DND-41 (cell line): ENCODE measurements at regions not wholly inside any gene's neighbourhood (a gene's known extent, or its start where the extent isn't known, plus 50 kb on each side); places are given as distances from the start of the nearest gene placed in this dataset.

Source experiments
- ATAC-seq: fragments of 200-7000 bp; cut with Tn5 transposase; 3 replicates; pipeline ENCODE4 v1.9.1; 2021; ENCODE audit warnings: low read depth; ENCODE audit not compliant: insufficient read depth
- DNase-seq: peaks from one replicate; pipeline ENCODE4 v3.0.0-alpha.2; 2020
- H2AFZ ChIP-seq: 2 replicates; pipeline ENCODE4 v1.6.0; 2012; ENCODE audit warnings: low read depth, low read length
- H3K27ac ChIP-seq: 2 replicates; pipeline ENCODE4 v1.5.1; 2012; ENCODE audit warnings: low read length, inconsistent platforms
- H3K27me3 ChIP-seq: fragments of 200-600 bp; sonication (generic); 2 replicates; pipeline ENCODE4 v1.6.0; 2012; ENCODE audit warnings: low read length, mild to moderate bottlenecking, inconsistent platforms; ENCODE audit not compliant: insufficient read depth, poor library complexity
- H3K36me3 ChIP-seq: 2 replicates; pipeline ENCODE4 v1.5.1; 2012; ENCODE audit warnings: low read length, inconsistent platforms; ENCODE audit not compliant: insufficient read depth
- H3K4me1 ChIP-seq: 2 replicates; pipeline ENCODE4 v1.5.1; 2012; ENCODE audit warnings: mild to moderate bottlenecking, low read length; ENCODE audit not compliant: insufficient read depth
- H3K4me2 ChIP-seq: 2 replicates; pipeline ENCODE4 v1.6.0; 2012; ENCODE audit warnings: mild to moderate bottlenecking, moderate library complexity, low read length, inconsistent platforms; ENCODE audit not compliant: insufficient read depth
- H3K4me3 ChIP-seq, 2 experiments: fragments of 200-600 bp in 1 of 2; shearing (Covaris generic) in 1 of 2; 2 replicates each; pipeline ENCODE4 v1.5.1; 2012 to 2016; ENCODE audit warnings: inconsistent platforms in 2 of 2, low read length in 2 of 2, mild to moderate bottlenecking in 2 of 2, low read depth in 1 of 2, moderate library complexity in 1 of 2
- H3K79me2 ChIP-seq: 2 replicates; pipeline ENCODE4 v1.6.0; 2012; ENCODE audit warnings: low read length, inconsistent platforms; ENCODE audit not compliant: insufficient read depth
- H3K9ac ChIP-seq: 2 replicates; pipeline ENCODE4 v1.6.0; 2012; ENCODE audit warnings: low read depth, mild to moderate bottlenecking, inconsistent platforms, low read length, moderate library complexity
- H3K9me3 ChIP-seq: 2 replicates; pipeline ENCODE4 v1.5.1; 2012; ENCODE audit warnings: low read length, moderate library complexity, mild to moderate bottlenecking, inconsistent platforms; ENCODE audit not compliant: insufficient read depth, severe bottlenecking
- H4K20me1 ChIP-seq: 2 replicates; pipeline ENCODE4 v1.6.0; 2012; ENCODE audit warnings: low read length; ENCODE audit not compliant: insufficient read depth
- EZH2 ChIP-seq: IDR thresholded peaks from 3 replicates; pipeline ENCODE4 v1.6.1; 2012; ENCODE audit warnings: borderline replicate concordance, low read depth, mild to moderate bottlenecking, moderate library complexity, low read length, inconsistent platforms; ENCODE audit not compliant: severe bottlenecking
- TF ChIP-seq, protein P1 (sequence below): IDR thresholded peaks from 2 replicates; pipeline ENCODE4 v1.5.1; 2012; ENCODE audit warnings: borderline replicate concordance, low read length, moderate library complexity, mild to moderate bottlenecking; ENCODE audit not compliant: poor library complexity, severe bottlenecking; ENCODE audit errors: extremely low read depth

- Histone ChIP-seq H3K4me1 (no peaks in the 10 kb centered on the region), H3K9ac (no peak overlapping the region), H3K4me2 (no peak overlapping the region), H2AFZ (no peak overlapping the region), H3K36me3 (no peaks in the 10 kb centered on the region), H3K27me3 (peaks cover 18% of the 10 kb centered on the region), H3K9me3 (no peaks in the 10 kb centered on the region), H3K79me2 (no peaks in the 10 kb centered on the region), H3K27ac (no peak overlapping the region), H4K20me1 (no peaks in the 10 kb centered on the region), H3K4me3 (no peak overlapping the region)
- no peak for DNase-seq
- TF ChIP-seq, protein P1, sequence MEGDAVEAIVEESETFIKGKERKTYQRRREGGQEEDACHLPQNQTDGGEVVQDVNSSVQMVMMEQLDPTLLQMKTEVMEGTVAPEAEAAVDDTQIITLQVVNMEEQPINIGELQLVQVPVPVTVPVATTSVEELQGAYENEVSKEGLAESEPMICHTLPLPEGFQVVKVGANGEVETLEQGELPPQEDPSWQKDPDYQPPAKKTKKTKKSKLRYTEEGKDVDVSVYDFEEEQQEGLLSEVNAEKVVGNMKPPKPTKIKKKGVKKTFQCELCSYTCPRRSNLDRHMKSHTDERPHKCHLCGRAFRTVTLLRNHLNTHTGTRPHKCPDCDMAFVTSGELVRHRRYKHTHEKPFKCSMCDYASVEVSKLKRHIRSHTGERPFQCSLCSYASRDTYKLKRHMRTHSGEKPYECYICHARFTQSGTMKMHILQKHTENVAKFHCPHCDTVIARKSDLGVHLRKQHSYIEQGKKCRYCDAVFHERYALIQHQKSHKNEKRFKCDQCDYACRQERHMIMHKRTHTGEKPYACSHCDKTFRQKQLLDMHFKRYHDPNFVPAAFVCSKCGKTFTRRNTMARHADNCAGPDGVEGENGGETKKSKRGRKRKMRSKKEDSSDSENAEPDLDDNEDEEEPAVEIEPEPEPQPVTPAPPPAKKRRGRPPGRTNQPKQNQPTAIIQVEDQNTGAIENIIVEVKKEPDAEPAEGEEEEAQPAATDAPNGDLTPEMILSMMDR, result no peak
- TF ChIP-seq EZH2, result no peak
- ATAC-seq, result no peak
Observed at GRCh38 chr2:41965909-41966295, 81.9 kb upstream of the PKDCC start.

- DNase-seq (no peak), ATAC-seq (no peak)
- Histone ChIP-seq H2AFZ (no peak overlapping the region), H3K27ac (no peak overlapping the region), H3K9me3 (no peaks in the 10 kb centered on the region), H4K20me1 (no peaks in the 10 kb centered on the region), H3K9ac (no peak overlapping the region), H3K4me2 (no peak overlapping the region), H3K36me3 (no peaks in the 10 kb centered on the region), H3K4me1 (no peaks in the 10 kb centered on the region), H3K4me3 (no peak overlapping the region), H3K79me2 (no peaks in the 10 kb centered on the region), H3K27me3 (peaks cover 18% of the 10 kb centered on the region)
- no peak for TF ChIP-seq EZH2
- TF ChIP-seq, protein P1, result no peak
Observed at GRCh38 chr2:41966431-41966893, 81.4 kb upstream of the PKDCC start.

DNA sequence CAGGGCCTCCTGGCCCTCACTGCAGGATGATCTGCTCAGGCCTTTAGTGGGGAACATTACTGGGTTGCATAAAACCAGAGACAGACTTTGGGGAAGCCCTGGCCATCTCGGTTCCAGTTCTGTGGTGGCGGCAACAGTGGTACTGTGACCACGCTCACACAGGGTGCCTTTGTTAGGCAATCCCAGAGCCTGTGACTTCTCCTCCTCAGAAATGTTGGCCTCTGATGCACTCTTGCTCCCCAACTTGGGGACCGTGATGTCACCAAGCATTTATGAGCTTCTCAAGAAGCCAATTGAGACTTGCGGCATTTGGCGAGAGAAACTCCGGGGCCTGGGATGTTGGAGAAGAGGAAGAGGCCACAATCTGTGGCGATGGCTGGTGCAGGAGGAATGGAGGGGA is 80.9 kb upstream of the PKDCC start:
- DNase-seq, result no peak
- Histone ChIP-seq H3K36me3 (no peaks in the 10 kb centered on the region), H3K4me3 (no peak overlapping the region), H3K9me3 (no peaks in the 10 kb centered on the region), H4K20me1 (no peaks in the 10 kb centered on the region), H3K9ac (no peak overlapping the region), H3K4me1 (no peaks in the 10 kb centered on the region), H2AFZ (no peak overlapping the region), H3K27ac (no peak overlapping the region), H3K27me3 (peaks cover 15% of the 10 kb centered on the region), H3K79me2 (no peaks in the 10 kb centered on the region), H3K4me2 (no peak overlapping the region)
- TF ChIP-seq, protein P1, result no peak
- no peak for TF ChIP-seq EZH2
- ATAC-seq, result no peak
